ENCODE measurements at regions not wholly inside any gene's neighbourhood (a gene's known extent, or its start where the extent isn't known, plus 50 kb on each side); places are given as distances from the start of the nearest gene placed in this dataset.

- DNase-seq, result no peak
Observed at GRCh38 chr3:193997228-193998122, 138.5 kb upstream of the HES1 start.

- no peak for DNase-seq
Observed at GRCh38 chr3:193998123-193998448, 137.9 kb upstream of the HES1 start.

GRCh38 chr3:193998628-193999195, 137.2 kb upstream of the HES1 start:
- no peak for DNase-seq

- no peak for DNase-seq
Observed at GRCh38 chr3:194000100-194000499, 135.8 kb upstream of the HES1 start.

- no peak for DNase-seq
Observed at GRCh38 chr3:194000712-194001111, 135.2 kb upstream of the HES1 start.

GRCh38 chr3:194001728-194002459, 134.1 kb upstream of the HES1 start:
- no peak for DNase-seq

GRCh38 chr3:194003114-194004057, 132.6 kb upstream of the HES1 start:
- no peak for DNase-seq

GRCh38 chr3:194005930-194006501, 129.9 kb upstream of the HES1 start:
- DNase-seq, result no peak

- DNase-seq, result no peak
Observed at GRCh38 chr3:194007592-194008337, 128.2 kb upstream of the HES1 start.

DNA sequence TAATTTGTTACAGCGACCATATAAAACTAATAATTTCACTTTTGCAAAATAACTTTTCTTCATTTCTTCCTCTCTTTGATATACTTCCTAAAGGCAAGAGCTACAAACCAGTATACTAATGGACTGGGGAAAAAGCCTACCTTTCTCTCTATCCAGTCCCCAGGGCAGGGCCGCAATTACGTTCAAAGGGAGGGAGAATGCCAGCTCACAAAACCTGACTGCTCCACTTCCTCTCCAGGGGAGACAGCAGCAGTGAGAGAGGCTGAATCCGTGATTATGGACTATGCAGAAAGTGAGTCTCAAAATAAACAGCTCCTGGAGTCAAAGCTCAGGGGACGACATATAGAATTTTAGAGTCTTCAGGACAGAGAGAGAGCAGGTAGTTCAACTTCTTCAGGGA, 126.9 kb upstream of the HES1 start:
- no peak for DNase-seq

DNA sequence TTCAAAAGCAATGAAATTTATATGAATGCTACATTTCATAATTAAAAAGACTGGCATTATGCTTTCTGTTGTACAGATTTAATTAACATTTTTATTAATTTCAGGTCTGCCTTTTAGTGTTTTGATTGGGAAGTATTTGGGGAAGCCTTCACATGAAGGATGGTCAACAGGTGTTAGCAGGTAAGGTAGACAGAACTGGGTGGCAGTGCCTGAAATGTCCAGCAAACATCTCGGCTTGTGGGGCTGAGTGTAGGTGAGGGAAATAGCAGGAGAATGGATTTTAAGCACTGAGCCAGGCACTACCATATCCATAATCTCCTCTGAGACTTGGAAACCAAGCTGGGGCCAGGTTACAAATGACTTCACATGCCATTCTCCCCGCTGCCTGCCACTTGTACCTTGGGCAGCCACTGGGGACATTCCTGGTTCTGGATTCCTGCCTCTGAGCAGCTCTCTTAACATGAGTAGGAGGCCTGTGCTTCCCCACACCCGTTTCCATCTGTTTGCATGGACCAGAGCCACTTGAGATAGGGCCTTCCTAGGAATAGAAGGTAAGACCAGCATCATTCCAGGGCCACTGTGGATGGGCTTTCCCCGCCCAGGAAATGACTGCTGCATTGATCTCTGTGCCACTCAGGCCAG, 125.9 kb upstream of the HES1 start:
- DNase-seq, result no peak

DNA sequence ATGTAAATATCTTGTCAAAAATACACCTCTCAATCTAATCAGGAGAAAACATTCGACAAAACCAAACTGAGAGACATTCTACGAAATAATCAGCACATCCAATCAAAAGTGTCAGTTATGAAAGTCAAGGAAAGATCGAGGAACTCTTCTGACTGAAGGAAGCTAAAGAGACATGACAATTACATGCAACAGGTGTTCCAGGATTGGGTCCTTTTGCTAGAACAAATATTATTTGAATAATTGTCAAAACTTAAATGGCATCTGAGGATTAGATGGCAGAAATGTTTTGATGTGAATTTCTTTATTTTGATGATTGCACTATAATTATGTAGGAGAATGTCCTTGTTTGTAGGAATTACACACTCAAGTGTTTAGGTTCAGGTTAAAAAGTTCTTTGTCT, 124.1 kb upstream of the HES1 start:
- DNase-seq, result no peak

DNA sequence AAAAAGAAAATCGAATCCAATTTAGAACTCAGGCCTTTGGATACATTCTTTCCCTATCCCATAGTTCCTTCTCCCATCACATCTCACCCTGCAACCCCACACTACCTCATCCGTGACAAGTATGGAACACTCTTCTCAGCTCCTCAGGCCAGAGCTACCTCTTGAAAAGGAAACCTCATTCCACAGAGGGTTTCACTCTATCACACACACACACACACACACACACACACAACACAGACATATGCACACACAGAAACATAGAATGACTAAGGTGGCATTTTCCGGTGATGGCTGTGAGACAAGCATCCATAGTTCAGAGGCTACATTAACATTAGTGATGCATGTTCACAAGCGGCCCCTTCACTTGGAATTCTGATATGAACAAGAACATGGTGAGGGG, 122.0 kb upstream of the HES1 start:
- DNase-seq, result no peak

GRCh38 chr3:194014756-194015155, 121.2 kb upstream of the HES1 start:
- no peak for DNase-seq

DNA sequence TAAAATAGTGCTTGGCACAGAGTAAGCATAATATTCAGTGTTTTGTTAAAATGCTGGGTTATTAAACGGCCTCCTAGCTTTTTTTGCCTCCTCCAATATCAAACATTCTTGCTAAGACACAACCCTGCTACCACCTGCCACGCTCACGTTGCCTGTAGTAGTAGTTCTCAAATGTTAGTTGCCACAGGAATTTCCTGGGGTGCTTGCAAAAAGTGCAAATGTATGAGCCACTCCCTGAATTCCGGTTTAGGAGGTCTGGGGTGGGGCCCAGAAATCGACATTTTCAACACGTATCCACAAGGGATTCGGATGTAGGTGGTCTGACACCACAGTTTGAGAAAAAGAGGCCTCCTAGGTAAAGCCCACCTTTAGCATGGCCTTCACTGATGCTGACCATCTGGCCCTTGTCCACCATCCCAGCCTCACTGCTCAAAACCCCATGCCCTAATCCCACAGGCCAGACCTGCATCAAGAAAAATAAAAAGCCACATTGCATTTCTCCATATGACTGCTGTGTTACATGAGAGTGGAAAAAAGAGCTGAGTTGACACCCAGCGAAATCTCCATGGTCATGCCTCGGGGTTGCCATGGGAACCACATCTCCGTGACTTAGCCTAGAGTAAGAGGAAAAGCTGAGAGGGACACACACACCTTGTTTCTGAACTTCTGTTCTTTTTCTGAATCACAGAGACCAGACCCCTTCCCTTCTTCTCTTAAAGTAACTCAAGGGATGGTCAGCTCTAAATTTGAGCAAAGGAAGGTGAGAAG, 116.4 kb upstream of the HES1 start:
- DNase-seq, result no peak

DNA sequence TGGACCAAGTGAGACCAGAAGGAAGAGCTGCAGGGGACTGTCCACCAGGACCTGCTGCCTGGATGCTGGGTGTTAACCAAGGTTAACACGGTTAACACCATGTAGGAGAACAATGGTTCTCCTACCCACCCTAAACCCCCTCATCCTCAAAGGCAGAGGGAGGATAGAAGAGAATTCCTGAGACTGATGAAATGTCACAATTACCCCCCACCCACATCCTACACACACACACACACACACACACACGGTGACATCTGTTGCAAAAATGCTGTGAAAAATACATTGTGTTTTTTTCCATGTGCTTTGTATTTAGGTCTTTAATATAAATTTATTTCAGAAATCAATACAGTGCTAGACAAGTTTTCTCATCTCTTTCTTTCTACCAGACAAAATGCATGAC, 113.9 kb upstream of the HES1 start:
- DNase-seq, result no peak

- no peak for DNase-seq
Observed at GRCh38 chr3:194022816-194023215, 113.1 kb upstream of the HES1 start.

- no peak for DNase-seq
Observed at GRCh38 chr3:194023501-194024280, 112.3 kb upstream of the HES1 start.

GRCh38 chr3:194025119-194025518, 110.8 kb upstream of the HES1 start:
- no peak for DNase-seq

DNA sequence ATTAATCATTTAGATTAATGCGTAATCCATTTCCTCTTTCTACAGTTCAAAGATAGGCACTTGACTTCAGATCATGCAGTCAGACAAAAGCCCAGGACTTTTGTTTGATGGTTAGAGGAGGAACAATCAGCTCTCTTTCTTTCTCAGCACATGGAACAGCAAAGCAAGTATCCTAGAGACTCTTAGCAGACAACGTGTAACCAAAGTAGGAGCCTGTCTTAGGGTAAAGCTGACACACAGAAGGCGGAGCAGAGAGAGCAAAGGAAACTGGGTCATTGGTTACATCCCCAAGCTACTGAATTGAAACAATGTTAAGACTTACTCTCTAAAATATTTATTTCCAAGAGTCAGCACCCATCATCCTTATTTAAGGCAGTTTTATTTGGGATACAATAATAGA, 110.0 kb upstream of the HES1 start:
- no peak for DNase-seq
